ENCODE measurements at regions not wholly inside any gene's neighbourhood (a gene's known extent, or its start where the extent isn't known, plus 50 kb on each side); places are given as distances from the start of the nearest gene placed in this dataset.

DNA sequence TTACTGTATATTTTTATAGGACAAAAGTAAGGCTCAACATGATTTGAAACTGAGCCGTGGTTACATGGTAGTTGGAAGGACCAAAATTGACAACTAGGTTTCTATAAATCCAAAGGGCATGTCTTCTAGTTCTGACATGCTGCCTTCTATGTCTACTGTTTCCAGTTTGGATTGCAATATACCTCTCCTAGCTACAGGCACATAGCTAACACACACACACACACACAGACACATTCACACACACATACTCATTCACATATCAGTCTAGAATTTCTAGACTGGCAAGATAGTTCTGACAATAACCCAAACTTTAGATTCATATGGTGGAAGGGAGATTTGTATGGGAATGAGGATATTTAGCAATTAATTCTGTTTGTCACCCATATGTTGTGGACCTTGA lies 544.8 kb upstream of the CAMK1G start:
- Histone ChIP-seq H3K36me3 (ENCODE audit: control insufficient read depth in 2 of 2, insufficient read depth in 2 of 2, low read length in 2 of 2) (no peaks in the 10 kb centered on the region), H3K9me3 (ENCODE audit: control insufficient read depth in 2 of 2, low read length in 2 of 2) (no peaks in the 10 kb centered on the region), H3K27me3 (ENCODE audit: control insufficient read depth in 1 of 2, insufficient read depth in 2 of 2, low read length in 2 of 2) (no peaks in the 10 kb centered on the region), H3K27ac (ENCODE audit: low read length) (no peak overlapping the region), H3K4me1 (ENCODE audit: control insufficient read depth, insufficient read depth, low read length) (no peaks in the 10 kb centered on the region), H3K9ac (ENCODE audit: low read length in 2 of 2) (no peak overlapping the region), H3K4me3 (ENCODE audit: low read length in 2 of 2) (no peak overlapping the region)

DNA sequence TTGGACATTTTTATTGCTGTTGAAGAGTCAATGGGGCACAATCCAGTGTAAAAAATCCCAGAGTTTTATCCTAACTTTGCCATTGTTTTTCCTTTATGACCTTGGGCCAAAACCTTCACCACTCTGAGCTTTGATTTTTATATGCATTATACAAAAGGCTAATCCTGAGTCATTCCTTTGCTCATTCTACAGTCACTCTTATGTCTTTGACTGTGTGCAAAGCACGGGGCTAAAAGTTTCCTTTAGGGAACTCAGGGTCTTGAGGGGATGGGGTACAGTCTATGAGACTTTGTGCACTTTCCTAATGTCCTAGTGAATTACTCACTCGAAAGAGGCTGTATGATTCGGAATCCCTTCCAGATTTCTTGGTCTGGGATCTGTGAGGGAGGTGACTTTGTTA lies 543.2 kb upstream of the CAMK1G start:
- H3K4me3 ChIP-seq (ENCODE audit: low read length in 2 of 2) = no peak overlapping the region
- no peaks in the 10 kb centered on the region for H3K36me3 ChIP-seq (ENCODE audit: control insufficient read depth in 2 of 2, insufficient read depth in 2 of 2, low read length in 2 of 2)
- no peaks in the 10 kb centered on the region for H3K9me3 ChIP-seq (ENCODE audit: control insufficient read depth in 2 of 2, low read length in 2 of 2)
- no peaks in the 10 kb centered on the region for H3K27me3 ChIP-seq (ENCODE audit: control insufficient read depth in 1 of 2, insufficient read depth in 2 of 2, low read length in 2 of 2)
- H3K27ac ChIP-seq (ENCODE audit: low read length) = no peak overlapping the region
- H3K4me1 ChIP-seq (ENCODE audit: control insufficient read depth, insufficient read depth, low read length) = no peaks in the 10 kb centered on the region
- H3K9ac ChIP-seq (ENCODE audit: low read length in 2 of 2) = no peak overlapping the region

DNA sequence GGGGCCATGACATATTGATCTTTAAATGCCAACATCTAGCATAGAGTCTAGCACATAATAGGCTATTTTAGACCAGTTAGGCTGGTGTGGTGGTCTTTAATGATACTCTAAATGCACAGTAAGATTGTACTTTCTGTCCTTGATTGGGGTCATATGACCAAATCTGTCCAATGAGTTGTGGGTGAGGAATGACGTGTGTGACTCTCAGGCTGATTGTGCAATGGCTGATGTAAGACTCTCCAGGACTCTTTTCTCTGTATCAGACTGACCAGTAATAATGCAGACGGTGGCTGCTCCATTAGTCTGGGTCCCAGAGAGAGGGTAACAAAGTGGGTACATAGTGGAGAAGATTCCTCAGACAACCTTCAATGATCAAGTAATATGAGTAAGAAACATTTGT lies 541.6 kb upstream of the CAMK1G start:
- Histone ChIP-seq H3K4me1 (ENCODE audit: control insufficient read depth, insufficient read depth, low read length) (no peaks in the 10 kb centered on the region), H3K27ac (ENCODE audit: low read length) (no peak overlapping the region), H3K27me3 (ENCODE audit: control insufficient read depth in 1 of 2, insufficient read depth in 2 of 2, low read length in 2 of 2) (no peaks in the 10 kb centered on the region), H3K9ac (ENCODE audit: low read length in 2 of 2) (no peak overlapping the region), H3K4me3 (ENCODE audit: low read length in 2 of 2) (no peak overlapping the region), H3K36me3 (ENCODE audit: control insufficient read depth in 2 of 2, insufficient read depth in 2 of 2, low read length in 2 of 2) (no peaks in the 10 kb centered on the region), H3K9me3 (ENCODE audit: control insufficient read depth in 2 of 2, low read length in 2 of 2) (no peaks in the 10 kb centered on the region)

DNA sequence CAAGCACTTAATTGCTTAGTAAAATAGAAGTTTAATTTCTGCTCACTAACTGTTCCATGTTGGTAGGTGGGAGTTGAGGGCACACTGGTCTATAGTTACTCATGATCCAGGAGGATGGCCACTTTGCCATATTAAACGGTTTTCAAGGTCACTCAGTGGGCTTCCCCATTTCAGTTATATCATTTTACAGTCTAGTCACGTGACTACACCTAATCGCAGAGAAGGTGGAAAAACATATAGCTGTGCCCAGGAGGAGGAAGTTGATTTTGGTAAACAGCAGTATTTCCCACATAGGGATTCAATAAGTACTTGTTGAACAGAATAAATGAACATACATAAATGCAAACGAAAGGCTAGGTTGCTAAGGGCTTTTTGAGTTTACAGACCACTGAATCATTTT lies 541.1 kb upstream of the CAMK1G start:
- Histone ChIP-seq H3K4me1 (ENCODE audit: control insufficient read depth, insufficient read depth, low read length) (no peaks in the 10 kb centered on the region), H3K27me3 (ENCODE audit: control insufficient read depth in 1 of 2, insufficient read depth in 2 of 2, low read length in 2 of 2) (no peaks in the 10 kb centered on the region), H3K9me3 (ENCODE audit: control insufficient read depth in 2 of 2, low read length in 2 of 2) (no peaks in the 10 kb centered on the region), H3K27ac (ENCODE audit: low read length) (no peak overlapping the region), H3K9ac (ENCODE audit: low read length in 2 of 2) (no peak overlapping the region), H3K4me3 (ENCODE audit: low read length in 2 of 2) (no peak overlapping the region), H3K36me3 (ENCODE audit: control insufficient read depth in 2 of 2, insufficient read depth in 2 of 2, low read length in 2 of 2) (no peaks in the 10 kb centered on the region)

DNA sequence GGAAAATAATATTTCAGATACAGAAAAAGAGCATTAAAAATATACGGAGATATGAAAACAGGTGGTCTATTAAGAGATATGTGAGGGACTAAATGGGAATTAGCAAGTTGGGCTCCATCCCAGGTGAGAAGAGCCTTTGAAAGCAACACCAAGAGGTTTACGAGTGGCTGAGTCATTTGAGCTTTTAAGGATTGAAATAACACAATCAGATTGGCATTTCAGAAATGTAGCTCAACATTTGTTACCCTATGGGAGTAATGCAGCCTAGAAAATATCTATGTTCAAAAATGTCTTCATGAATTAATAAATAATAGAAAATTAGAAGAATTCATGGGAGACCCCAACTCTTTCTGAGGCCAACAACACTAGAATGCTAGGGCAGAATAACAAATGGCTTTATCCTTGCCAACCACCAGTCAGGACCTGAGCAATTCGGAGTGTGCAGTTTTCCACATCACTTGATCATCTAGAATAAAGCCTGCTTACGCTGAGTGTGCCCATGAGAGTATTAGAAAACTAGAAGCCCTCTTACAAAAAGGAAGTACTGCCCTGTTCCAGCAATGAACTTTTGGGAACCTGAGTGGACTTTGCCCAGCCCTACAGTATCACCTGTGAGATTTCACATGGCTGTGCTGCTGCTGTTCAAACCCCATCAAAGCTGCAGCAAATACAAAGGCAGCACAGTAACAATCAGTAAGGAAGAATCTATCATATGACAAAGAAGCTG lies 538.0 kb upstream of the CAMK1G start:
- H3K27ac ChIP-seq (ENCODE audit: low read length) = no peak overlapping the region
- H3K9me3 ChIP-seq (ENCODE audit: control insufficient read depth in 2 of 2, low read length in 2 of 2) = no peaks in the 10 kb centered on the region
- H3K36me3 ChIP-seq (ENCODE audit: control insufficient read depth in 2 of 2, insufficient read depth in 2 of 2, low read length in 2 of 2) = no peaks in the 10 kb centered on the region
- H3K27me3 ChIP-seq (ENCODE audit: control insufficient read depth in 1 of 2, insufficient read depth in 2 of 2, low read length in 2 of 2) = no peaks in the 10 kb centered on the region
- H3K4me3 ChIP-seq (ENCODE audit: low read length in 2 of 2) = no peak overlapping the region
- no peaks in the 10 kb centered on the region for H3K4me1 ChIP-seq (ENCODE audit: control insufficient read depth, insufficient read depth, low read length)
- H3K9ac ChIP-seq (ENCODE audit: low read length in 2 of 2) = no peak overlapping the region

DNA sequence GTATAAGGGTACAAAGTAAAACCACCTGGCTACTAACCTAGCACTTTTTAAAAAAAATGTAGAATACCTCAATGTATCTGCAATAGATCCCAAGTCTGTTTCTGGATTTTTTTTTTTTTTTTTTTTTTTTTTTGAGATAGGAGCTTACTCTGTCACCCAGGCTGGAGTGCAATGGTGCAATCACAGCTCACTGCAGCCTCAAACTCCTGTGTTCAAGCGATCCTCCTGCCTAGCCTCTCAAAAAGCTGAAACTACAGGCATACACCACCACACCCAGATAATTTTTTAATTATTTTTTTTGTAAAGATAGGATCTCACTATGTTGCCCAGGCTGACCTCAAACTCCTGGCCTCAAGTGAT lies 537.5 kb upstream of the CAMK1G start:
- Histone ChIP-seq H3K27me3 (ENCODE audit: control insufficient read depth in 1 of 2, insufficient read depth in 2 of 2, low read length in 2 of 2) (no peaks in the 10 kb centered on the region), H3K9ac (ENCODE audit: low read length in 2 of 2) (no peak overlapping the region), H3K9me3 (ENCODE audit: control insufficient read depth in 2 of 2, low read length in 2 of 2) (no peaks in the 10 kb centered on the region), H3K4me1 (ENCODE audit: control insufficient read depth, insufficient read depth, low read length) (no peaks in the 10 kb centered on the region), H3K27ac (ENCODE audit: low read length) (no peak overlapping the region), H3K4me3 (ENCODE audit: low read length in 2 of 2) (no peak overlapping the region), H3K36me3 (ENCODE audit: control insufficient read depth in 2 of 2, insufficient read depth in 2 of 2, low read length in 2 of 2) (no peaks in the 10 kb centered on the region)

DNA sequence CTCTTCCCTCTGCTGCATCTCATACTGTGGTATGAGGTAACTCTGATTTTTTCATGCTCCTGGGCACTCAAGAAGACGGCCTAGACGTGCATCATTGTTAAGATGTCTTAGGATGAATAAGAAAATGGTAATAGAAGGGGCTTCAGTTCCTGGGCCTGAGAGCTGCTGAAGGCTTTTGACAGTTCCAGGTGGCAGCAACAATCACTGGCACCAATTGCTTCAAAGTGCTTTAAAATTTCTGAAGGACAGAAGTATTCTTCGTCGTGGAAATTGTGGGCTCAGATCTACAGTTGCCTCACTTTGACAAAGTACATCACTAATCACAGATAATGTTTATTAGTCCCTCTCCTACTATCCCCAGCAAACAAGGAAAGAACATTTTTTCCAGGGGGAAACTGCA lies 536.6 kb upstream of the CAMK1G start:
- peaks cover 0 to 3% of the 10 kb centered on the region in 2 donors for H3K27me3 ChIP-seq (ENCODE audit: control insufficient read depth in 1 of 2, insufficient read depth in 2 of 2, low read length in 2 of 2)
- no peaks in the 10 kb centered on the region for H3K9me3 ChIP-seq (ENCODE audit: control insufficient read depth in 2 of 2, low read length in 2 of 2)
- H3K36me3 ChIP-seq (ENCODE audit: control insufficient read depth in 2 of 2, insufficient read depth in 2 of 2, low read length in 2 of 2) = no peaks in the 10 kb centered on the region
- no peak overlapping the region for H3K4me3 ChIP-seq (ENCODE audit: low read length in 2 of 2)
- no peaks in the 10 kb centered on the region for H3K4me1 ChIP-seq (ENCODE audit: control insufficient read depth, insufficient read depth, low read length)
- no peak overlapping the region for H3K9ac ChIP-seq (ENCODE audit: low read length in 2 of 2)
- H3K27ac ChIP-seq (ENCODE audit: low read length) = no peak overlapping the region

DNA sequence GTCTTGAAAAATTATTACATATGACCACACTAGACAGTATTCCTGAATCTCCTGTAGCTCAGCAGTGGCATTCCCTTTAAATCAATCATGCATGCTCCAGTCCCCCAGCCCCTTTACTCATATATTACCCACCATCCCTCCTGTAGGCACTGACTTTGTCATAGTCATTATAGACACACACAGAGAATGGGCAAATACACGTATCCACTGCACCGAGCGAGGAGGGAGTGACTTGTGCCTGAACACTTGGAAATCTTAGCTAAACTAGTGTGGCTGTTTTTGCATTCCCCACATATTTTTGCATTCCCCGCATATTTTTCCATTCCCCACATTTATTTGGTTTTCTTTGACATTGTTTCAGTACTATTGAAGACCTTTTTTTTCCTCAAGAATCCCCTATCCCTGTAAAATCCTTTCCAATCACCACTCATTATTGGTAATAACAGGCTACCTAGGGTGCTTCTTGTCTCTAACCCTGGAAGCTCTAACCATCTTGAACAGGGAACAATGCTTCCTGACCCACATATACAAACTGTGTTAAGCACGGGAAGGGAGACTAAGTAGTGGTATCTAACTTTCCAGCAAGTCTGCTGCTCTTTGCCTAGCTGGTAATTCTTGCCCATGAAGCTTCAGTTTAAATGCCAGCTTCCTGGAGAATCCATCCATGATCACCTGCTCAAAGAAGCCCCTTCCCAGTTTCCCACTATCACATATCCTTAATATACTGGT lies 534.4 kb upstream of the CAMK1G start:
- Histone ChIP-seq H3K9ac (ENCODE audit: low read length in 2 of 2) (no peak overlapping the region), H3K9me3 (ENCODE audit: control insufficient read depth in 2 of 2, low read length in 2 of 2) (peaks cover 0 to 3% of the 10 kb centered on the region in 2 donors), H3K36me3 (ENCODE audit: control insufficient read depth in 2 of 2, insufficient read depth in 2 of 2, low read length in 2 of 2) (no peaks in the 10 kb centered on the region), H3K4me1 (ENCODE audit: control insufficient read depth, insufficient read depth, low read length) (no peaks in the 10 kb centered on the region), H3K27me3 (ENCODE audit: control insufficient read depth in 1 of 2, insufficient read depth in 2 of 2, low read length in 2 of 2) (peaks cover 0 to 3% of the 10 kb centered on the region in 2 donors), H3K4me3 (ENCODE audit: low read length in 2 of 2) (no peak overlapping the region), H3K27ac (ENCODE audit: low read length) (no peak overlapping the region)

DNA sequence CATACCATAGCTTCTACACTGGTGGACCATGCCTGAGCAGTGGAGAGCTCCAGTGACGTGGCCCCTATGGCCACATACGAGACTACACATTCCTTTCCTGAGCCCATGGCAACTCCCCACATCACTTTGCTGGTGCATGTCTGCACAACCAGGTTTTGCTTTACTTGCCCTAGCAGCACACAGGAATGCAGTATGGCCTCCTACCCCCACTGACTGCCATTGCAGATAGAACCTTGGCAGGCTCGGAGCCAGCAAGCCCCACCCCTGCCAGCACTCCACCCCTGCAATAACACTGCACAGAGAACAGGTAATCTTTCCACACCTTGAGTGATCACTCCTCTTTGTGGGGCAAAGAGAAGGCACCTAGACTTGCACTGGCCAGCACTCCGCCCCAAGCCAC lies 531.9 kb upstream of the CAMK1G start:
- H3K9ac ChIP-seq (ENCODE audit: low read length in 2 of 2) = no peak overlapping the region
- peaks cover 0 to 3% of the 10 kb centered on the region in 2 donors for H3K9me3 ChIP-seq (ENCODE audit: control insufficient read depth in 2 of 2, low read length in 2 of 2)
- H3K36me3 ChIP-seq (ENCODE audit: control insufficient read depth in 2 of 2, insufficient read depth in 2 of 2, low read length in 2 of 2) = no peaks in the 10 kb centered on the region
- no peaks in the 10 kb centered on the region for H3K4me1 ChIP-seq (ENCODE audit: control insufficient read depth, insufficient read depth, low read length)
- no peak overlapping the region for H3K27ac ChIP-seq (ENCODE audit: low read length)
- peaks cover 0 to 3% of the 10 kb centered on the region in 2 donors for H3K27me3 ChIP-seq (ENCODE audit: control insufficient read depth in 1 of 2, insufficient read depth in 2 of 2, low read length in 2 of 2)
- no peak overlapping the region for H3K4me3 ChIP-seq (ENCODE audit: low read length in 2 of 2)

DNA sequence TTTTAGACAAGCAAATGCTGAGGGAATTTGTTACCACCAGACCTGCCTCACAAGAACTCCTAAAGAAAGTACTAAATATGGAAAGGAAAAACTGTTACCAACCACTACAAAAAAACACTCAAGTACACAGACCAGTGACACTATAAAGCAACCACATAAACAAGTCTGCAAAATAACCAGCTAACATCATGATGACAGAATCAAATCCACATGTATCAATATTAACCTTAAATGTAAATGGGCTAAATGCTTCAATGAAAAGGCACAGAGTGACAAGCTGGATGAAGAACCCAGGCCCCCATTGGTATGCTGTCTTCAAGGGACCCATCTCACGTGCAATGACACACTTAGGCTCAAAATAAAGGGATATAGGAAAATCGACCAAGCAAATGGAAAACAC lies 529.9 kb upstream of the CAMK1G start:
- H3K36me3 ChIP-seq (ENCODE audit: control insufficient read depth in 2 of 2, insufficient read depth in 2 of 2, low read length in 2 of 2) = no peaks in the 10 kb centered on the region
- no peaks in the 10 kb centered on the region for H3K4me1 ChIP-seq (ENCODE audit: control insufficient read depth, insufficient read depth, low read length)
- no peak overlapping the region for H3K9ac ChIP-seq (ENCODE audit: low read length in 2 of 2)
- no peak overlapping the region for H3K4me3 ChIP-seq (ENCODE audit: low read length in 2 of 2)
- H3K27me3 ChIP-seq (ENCODE audit: control insufficient read depth in 1 of 2, insufficient read depth in 2 of 2, low read length in 2 of 2) = peaks cover 0 to 3% of the 10 kb centered on the region in 2 donors
- H3K9me3 ChIP-seq (ENCODE audit: control insufficient read depth in 2 of 2, low read length in 2 of 2) = peaks cover 0 to 3% of the 10 kb centered on the region in 2 donors
- no peak overlapping the region for H3K27ac ChIP-seq (ENCODE audit: low read length)

DNA sequence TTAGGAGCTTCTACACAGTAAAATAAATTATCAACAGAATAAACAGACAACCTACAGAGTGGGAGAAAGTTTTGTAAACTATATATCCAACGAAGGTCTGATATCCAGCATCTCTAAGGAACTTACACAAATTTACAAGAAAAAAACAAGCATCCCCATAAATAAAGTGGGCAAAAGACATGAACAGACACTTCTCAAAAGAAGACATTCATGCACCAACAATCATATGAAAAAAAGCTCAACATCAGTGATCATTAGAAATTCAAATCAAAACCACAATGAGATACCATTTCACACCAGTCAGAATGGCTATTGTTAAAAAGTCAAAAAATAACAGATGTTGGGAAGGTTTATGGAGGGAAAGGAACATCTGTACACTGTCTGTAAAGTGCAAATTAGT lies 526.4 kb upstream of the CAMK1G start:
- Histone ChIP-seq H3K9me3 (ENCODE audit: control insufficient read depth in 2 of 2, low read length in 2 of 2) (peaks cover 0 to 3% of the 10 kb centered on the region in 2 donors), H3K36me3 (ENCODE audit: control insufficient read depth in 2 of 2, insufficient read depth in 2 of 2, low read length in 2 of 2) (no peaks in the 10 kb centered on the region), H3K4me1 (ENCODE audit: control insufficient read depth, insufficient read depth, low read length) (no peaks in the 10 kb centered on the region), H3K4me3 (ENCODE audit: low read length in 2 of 2) (no peak overlapping the region), H3K27ac (ENCODE audit: low read length) (no peak overlapping the region), H3K27me3 (ENCODE audit: control insufficient read depth in 1 of 2, insufficient read depth in 2 of 2, low read length in 2 of 2) (no peaks in the 10 kb centered on the region), H3K9ac (ENCODE audit: low read length in 2 of 2) (no peak overlapping the region)

Measured in stomach smooth muscle (tissue), 2 donors.